GM21529 (cell line): ENCODE measurements at regions not wholly inside any gene's neighbourhood (a gene's known extent, or its start where the extent isn't known, plus 50 kb on each side); places are given as distances from the start of the nearest gene placed in this dataset.

Experiments
- ATAC-seq: cut with Tn5 transposase; IDR thresholded peaks from one replicate; pipeline ENCODE4 v1.9.1; 2021; ENCODE audit not compliant: unreplicated experiment

- no peak for ATAC-seq
Observed at GRCh38 chr2:226655871-226656270, 143.7 kb downstream of the IRS1 start.

GRCh38 chr2:226652983-226653765 is 146.4 kb downstream of the IRS1 start:
- no peak for ATAC-seq

- no peak for ATAC-seq
Observed at GRCh38 chr2:226652369-226652768, 147.3 kb downstream of the IRS1 start.

GRCh38 chr2:226649871-226650660 is 149.6 kb downstream of the IRS1 start:
- ATAC-seq = peak; percentile 74

- ATAC-seq = no peak
Observed at GRCh38 chr2:226649201-226649600, 150.4 kb downstream of the IRS1 start.

DNA sequence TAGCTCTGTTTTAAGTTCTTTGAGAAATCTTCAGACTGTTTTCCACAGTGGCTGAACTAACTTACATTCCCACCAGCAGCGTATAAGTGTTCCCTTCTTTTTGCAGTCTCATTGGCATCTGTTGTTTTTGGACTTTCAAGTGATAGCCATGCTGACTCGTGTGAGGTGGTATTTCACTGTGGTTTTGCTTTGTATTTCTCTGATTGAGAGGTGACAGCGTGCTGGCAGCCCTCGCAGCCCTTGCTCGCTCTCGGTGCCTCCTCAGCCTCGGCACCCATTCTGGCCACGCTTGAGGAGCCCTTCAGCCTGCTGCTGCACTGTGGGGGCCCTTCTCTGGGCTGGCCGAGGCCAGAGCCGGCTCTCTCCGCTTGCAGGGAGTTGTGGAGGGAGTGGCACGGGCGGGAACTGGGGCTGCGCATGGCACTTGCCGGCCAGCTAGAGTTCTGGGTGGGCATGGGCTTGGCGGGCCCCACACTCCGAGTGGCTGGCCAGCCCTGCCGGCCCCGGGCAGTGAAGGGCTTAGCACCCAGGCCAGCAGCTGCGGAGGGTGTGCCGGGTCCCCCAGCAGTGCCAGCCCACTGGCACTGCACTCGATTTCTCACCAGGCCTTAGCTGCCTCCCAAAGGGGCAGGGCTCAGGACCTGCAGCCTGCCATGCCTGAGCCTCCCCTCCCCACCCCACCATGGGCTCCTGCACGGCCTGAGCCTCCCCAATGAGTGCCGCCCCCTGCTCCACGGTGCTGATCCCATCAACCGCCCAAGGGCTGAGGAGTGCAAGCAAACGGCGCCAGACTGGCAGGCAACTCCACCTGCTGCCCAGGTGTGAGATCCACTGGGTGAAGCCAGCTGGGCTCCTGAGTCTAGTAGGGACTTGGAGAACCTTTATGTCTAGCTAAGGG is 151.8 kb downstream of the IRS1 start:
- no peak for ATAC-seq

DNA sequence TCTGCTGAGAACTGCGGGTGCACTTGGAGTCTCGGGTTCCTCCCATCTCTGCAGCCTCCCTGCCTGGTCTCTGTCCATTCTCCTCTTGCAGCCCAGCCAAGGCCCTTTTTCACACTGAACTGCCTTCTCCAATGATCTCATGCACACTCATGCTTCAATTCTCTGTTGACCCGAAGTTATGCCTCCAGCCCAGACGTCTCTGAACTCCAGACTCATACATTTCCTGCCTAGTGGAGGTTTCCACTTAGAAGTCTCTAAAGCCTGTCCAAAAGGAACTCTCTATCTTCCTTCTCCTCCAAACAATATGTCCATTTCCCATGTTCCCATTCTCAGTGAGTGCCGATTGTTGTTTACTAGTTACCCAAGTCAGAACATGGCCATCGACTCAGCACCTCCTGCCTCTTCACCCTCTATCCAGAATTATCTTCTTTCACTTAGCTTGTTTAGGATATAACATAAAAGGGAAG is 155.2 kb downstream of the IRS1 start:
- ATAC-seq = no peak

- no peak for ATAC-seq
Observed at GRCh38 chr2:226643946-226644282, 155.7 kb downstream of the IRS1 start.

DNA sequence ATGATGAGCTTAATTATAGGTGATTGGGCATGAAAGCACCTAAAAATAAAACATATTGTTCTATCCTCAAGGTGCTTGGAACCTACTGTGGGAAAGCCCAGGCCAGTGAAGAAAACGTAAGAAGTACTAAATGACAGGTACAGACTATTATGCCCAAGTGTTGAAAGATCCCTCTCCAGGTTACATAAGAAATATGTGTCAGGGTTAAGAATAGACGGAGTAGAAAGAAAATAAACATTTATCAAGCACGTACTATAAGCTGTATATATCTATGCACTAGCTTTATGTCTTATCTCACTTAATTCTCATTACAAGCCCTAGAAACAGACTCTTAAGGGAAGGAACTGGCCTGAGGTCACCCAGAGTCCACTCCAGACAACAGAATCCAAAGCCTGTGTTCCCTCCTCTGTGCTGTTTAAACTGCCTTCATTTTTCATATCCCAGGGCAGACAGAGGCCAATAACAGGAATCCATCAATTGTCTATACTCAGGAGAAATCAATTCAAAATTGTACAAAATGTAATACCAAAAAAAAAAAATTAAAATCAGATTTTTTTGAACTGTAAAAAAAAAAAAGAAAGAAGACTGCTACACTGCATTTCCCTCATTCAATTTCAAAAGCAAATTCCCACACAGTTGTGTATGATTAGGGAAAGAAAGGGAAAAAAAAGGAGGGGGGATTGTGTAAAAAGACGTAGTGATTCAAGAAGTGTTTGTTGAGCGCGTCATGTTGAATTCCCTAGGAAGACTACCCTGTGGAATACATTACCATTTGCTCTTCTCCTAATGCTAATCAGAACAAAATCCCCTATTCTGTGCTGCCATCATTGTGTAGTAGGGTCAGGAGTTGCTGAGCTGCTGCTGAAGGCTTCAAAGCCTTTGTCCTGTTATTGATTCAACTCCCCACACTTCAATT is 156.3 kb downstream of the IRS1 start:
- no peak for ATAC-seq

- no peak for ATAC-seq
Observed at GRCh38 chr2:226641008-226641407, 158.6 kb downstream of the IRS1 start.

GRCh38 chr2:226640501-226640900 is 159.1 kb downstream of the IRS1 start:
- no peak for ATAC-seq

DNA sequence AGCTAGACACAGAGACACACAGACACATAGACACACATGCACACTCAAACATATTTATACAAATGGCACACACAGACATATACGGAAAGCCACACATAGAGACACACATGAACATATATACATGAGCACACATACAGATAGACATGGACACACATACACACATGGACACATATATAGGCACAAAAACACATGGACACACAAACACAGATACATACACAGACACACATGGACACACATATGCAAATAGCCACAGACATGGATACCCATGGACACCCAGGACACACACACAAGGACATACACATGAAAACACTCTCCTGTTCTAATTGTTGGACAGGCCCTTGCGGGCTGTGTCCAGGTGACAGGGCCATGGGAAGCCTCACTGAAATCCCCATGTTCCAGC is 160.1 kb downstream of the IRS1 start:
- no peak for ATAC-seq

GRCh38 chr2:226638576-226638975 is 161.0 kb downstream of the IRS1 start:
- ATAC-seq = no peak

DNA sequence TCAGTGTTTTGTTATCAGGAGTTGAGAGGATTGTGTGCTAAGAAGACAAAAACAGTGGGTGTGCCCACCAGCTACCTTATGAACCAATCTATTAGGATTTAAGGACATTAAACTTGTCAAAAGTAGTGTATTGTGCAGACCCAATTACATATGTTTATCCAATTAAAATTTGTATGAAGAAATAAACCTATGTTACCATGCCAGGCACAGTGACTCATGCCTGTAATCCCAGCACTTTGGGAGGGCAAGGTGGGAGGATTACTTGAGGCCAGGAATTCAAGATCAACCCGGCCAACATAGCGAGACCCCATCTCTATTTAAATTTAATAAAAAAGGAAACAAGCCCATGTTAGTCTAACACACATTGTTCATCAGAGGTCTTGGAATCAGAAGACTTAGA is 162.2 kb downstream of the IRS1 start:
- ATAC-seq = no peak

- ATAC-seq = no peak
Observed at GRCh38 chr2:226636586-226636985, 163.0 kb downstream of the IRS1 start.

DNA sequence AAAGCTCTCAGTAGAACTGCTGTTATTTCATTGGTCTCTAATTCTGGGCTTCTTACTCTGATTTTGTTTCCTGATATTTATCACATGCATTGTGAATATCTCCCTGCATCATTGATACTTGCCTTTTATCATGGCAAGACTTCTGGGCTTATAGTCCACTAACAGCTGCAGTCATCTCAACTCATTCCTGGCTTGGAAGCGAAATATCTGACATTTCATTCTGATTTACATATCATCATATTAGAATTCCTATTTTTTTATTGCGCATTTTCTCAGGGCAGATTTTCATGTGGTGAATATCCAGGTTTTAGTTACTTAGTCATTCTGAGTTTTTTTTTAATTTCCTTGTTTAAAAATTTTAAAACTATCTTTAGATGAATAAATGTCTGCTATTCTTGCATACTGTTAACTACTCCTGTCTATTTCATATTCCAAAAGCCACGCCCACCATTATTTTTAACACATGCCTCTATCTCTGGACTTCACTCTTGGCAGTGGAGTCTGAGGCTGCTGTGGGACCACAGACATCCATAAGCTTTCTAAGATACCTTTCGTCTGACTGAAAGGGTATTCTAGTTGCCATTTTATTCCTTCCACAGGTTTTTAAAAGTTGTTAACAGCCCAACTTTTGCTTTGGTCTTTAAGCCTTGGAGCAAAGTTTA is 164.5 kb downstream of the IRS1 start:
- no peak for ATAC-seq

DNA sequence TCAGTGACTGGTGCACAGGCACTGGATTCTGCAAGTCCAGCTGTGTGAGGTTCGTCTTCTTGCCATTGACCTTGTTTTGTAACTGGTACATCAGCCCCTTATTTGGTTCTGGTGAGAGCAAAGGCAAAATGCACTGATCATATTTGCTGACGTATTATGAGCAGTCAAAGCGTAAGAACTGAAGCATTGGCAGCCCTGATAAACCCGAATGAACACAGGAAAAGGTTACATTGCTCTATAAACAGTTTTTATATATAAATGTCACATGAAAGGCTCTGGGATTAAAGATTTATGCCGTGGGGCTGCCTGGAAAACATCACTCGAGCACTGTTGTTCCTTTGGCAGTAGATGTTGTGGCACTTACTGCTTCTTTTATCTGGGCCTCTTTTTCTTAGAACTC is 167.9 kb downstream of the IRS1 start:
- ATAC-seq = no peak

- no peak for ATAC-seq
Observed at GRCh38 chr2:226631187-226631586, 168.4 kb downstream of the IRS1 start.

DNA sequence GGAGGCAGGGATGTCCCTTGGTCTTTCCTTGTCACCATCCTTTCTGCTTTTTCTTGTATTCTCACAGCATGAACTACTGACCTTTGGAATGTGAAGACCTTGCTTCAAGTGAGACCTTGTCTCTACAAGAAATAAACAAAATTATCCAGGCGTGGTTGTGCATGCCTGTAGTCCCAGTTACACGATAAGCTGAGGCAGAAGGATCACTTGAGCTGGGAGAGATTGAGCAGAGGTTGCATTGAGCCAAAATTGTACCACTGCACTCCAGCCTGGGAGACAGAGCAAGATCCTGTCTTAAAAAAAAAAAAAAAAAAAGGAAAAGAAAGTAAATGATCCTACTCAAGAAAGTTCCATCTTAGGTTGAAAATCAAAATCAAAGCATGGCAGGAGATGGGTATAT is 173.7 kb downstream of the IRS1 start:
- no peak for ATAC-seq
